Astrocyte (in vitro differentiated cells and primary cell): ENCODE measurements at regions not wholly inside any gene's neighbourhood (a gene's known extent, or its start where the extent isn't known, plus 50 kb on each side); places are given as distances from the start of the nearest gene placed in this dataset.

ENCODE experiments used
- DNase-seq: peaks from one replicate; pipeline ENCODE4 v3.0.0-alpha.2; 2010; ENCODE audit warnings: low read depth
- FAIRE-seq: peaks from 2 replicates; lab custom pipeline; 2011; peaks lifted over from hg19 to GRCh38; lab: Jason Lieb, UNC
- H2AFZ ChIP-seq: 2 replicates; pipeline ENCODE4 v1.6.0; 2012; ENCODE audit warnings: low read depth, low read length, inconsistent platforms
- H3K27ac ChIP-seq: 2 replicates; pipeline ENCODE4 v1.5.1; 2011; ENCODE audit warnings: low read depth, low read length, inconsistent platforms
- H3K27me3 ChIP-seq: 2 replicates; pipeline ENCODE4 v1.6.0; 2011; ENCODE audit warnings: low read length, inconsistent platforms; ENCODE audit not compliant: insufficient read depth
- H3K36me3 ChIP-seq: 2 replicates; pipeline ENCODE4 v1.5.1; 2011; ENCODE audit warnings: low read length, inconsistent platforms; ENCODE audit not compliant: insufficient read depth
- H3K4me1 ChIP-seq: 2 replicates; pipeline ENCODE4 v1.5.1; 2011; ENCODE audit warnings: low read length, inconsistent platforms; ENCODE audit not compliant: insufficient read depth
- H3K4me2 ChIP-seq: 2 replicates; pipeline ENCODE4 v1.6.0; 2012; ENCODE audit warnings: low read length, inconsistent platforms
- H3K4me3 ChIP-seq: 2 replicates; pipeline ENCODE4 v1.5.1; 2011; ENCODE audit warnings: low read depth, mild to moderate bottlenecking, low read length, inconsistent platforms; ENCODE audit not compliant: insufficient read depth
- H3K79me2 ChIP-seq: 2 replicates; pipeline ENCODE4 v1.6.0; 2012; ENCODE audit warnings: mild to moderate bottlenecking, low read length, inconsistent platforms; ENCODE audit not compliant: insufficient read depth
- H3K9ac ChIP-seq: 2 replicates; pipeline ENCODE4 v1.6.0; 2012; ENCODE audit warnings: mild to moderate bottlenecking, low read length, inconsistent platforms
- H3K9me3 ChIP-seq: 2 replicates; pipeline ENCODE4 v1.5.1; 2012; ENCODE audit warnings: low read depth, mild to moderate bottlenecking, low read length, inconsistent platforms; ENCODE audit not compliant: insufficient read depth
- H4K20me1 ChIP-seq: 2 replicates; pipeline ENCODE4 v1.6.0; 2012; ENCODE audit warnings: low read length, inconsistent platforms; ENCODE audit not compliant: insufficient read depth
- H3K27ac Mint-ChIP-seq: one replicate; pipeline ENCODE4 v1.8.0; 2021; ENCODE audit warnings: mild to moderate bottlenecking, mixed read lengths; ENCODE audit not compliant: unreplicated experiment
- H3K27me3 Mint-ChIP-seq: one replicate; pipeline ENCODE4 v1.8.0; 2021; ENCODE audit warnings: low read depth, mixed read lengths; ENCODE audit not compliant: unreplicated experiment
- H3K36me3 Mint-ChIP-seq: one replicate; pipeline ENCODE4 v1.8.0; 2021; ENCODE audit warnings: low read depth, mixed read lengths; ENCODE audit not compliant: unreplicated experiment
- H3K4me1 Mint-ChIP-seq: one replicate; pipeline ENCODE4 v1.8.0; 2021; ENCODE audit warnings: low read depth, mixed read lengths; ENCODE audit not compliant: unreplicated experiment
- H3K4me3 Mint-ChIP-seq: one replicate; pipeline ENCODE4 v1.8.0; 2021; ENCODE audit warnings: mild to moderate bottlenecking, moderate library complexity, mixed read lengths; ENCODE audit not compliant: unreplicated experiment
- H3K9me3 Mint-ChIP-seq: one replicate; pipeline ENCODE4 v1.8.0; 2021; ENCODE audit warnings: mild to moderate bottlenecking, mixed read lengths; ENCODE audit not compliant: unreplicated experiment
- CTCF ChIP-seq: IDR thresholded peaks from 2 replicates; pipeline ENCODE4 v1.5.1; 2011; ENCODE audit warnings: low read depth, mild to moderate bottlenecking, inconsistent platforms, low read length, moderate library complexity; ENCODE audit not compliant: insufficient read depth
- EZH2 ChIP-seq: IDR thresholded peaks from 2 replicates; pipeline ENCODE4 v1.6.1; 2012; ENCODE audit warnings: mild to moderate bottlenecking, low read length, inconsistent platforms; ENCODE audit not compliant: insufficient read depth

GRCh38 chrX:69022430-69022829, 142.8 kb downstream of the PJA1 start:
- peaks cover 2% of the 10 kb centered on the region for H3K36me3 Mint-ChIP-seq
- H3K4me2 ChIP-seq: no peak overlapping the region
- H3K27ac ChIP-seq: no peak overlapping the region
- H3K4me1 ChIP-seq: peaks cover 9% of the 10 kb centered on the region
- TF ChIP-seq CTCF: no peak
- no peak for TF ChIP-seq EZH2
- peaks cover 3% of the 10 kb centered on the region for H3K27me3 Mint-ChIP-seq
- no peak overlapping the region for H3K4me3 Mint-ChIP-seq
- no peaks in the 10 kb centered on the region for H3K9me3 ChIP-seq
- H3K36me3 ChIP-seq: no peaks in the 10 kb centered on the region
- no peaks in the 10 kb centered on the region for H3K27me3 ChIP-seq
- H2AFZ ChIP-seq: no peak overlapping the region
- no peaks in the 10 kb centered on the region for H3K79me2 ChIP-seq
- H3K27ac Mint-ChIP-seq: no peak overlapping the region
- peaks cover 5% of the 10 kb centered on the region for H3K9me3 Mint-ChIP-seq
- no peak for DNase-seq
- FAIRE-seq: no peak
- no peak overlapping the region for H3K9ac ChIP-seq
- H3K4me1 Mint-ChIP-seq: peaks cover 4% of the 10 kb centered on the region
- H3K4me3 ChIP-seq: no peak overlapping the region
- H4K20me1 ChIP-seq: no peaks in the 10 kb centered on the region

GRCh38 chrX:69021141-69021960, 143.9 kb downstream of the PJA1 start:
- FAIRE-seq (no peak), DNase-seq (no peak)
- Mint-ChIP-seq H3K27me3 (peaks cover 3% of the 10 kb centered on the region), H3K4me3 (no peak overlapping the region), H3K4me1 (no peaks in the 10 kb centered on the region), H3K9me3 (peaks cover 5% of the 10 kb centered on the region), H3K36me3 (no peaks in the 10 kb centered on the region), H3K27ac (no peak overlapping the region)
- TF ChIP-seq CTCF (no peak), EZH2 (no peak)
- Histone ChIP-seq H2AFZ (no peak overlapping the region), H3K9me3 (no peaks in the 10 kb centered on the region), H3K27me3 (no peaks in the 10 kb centered on the region), H3K4me3 (no peak overlapping the region), H4K20me1 (no peaks in the 10 kb centered on the region), H3K36me3 (no peaks in the 10 kb centered on the region), H3K4me2 (no peak overlapping the region), H3K27ac (no peak overlapping the region), H3K9ac (no peak overlapping the region), H3K79me2 (no peaks in the 10 kb centered on the region), H3K4me1 (peaks cover 2% of the 10 kb centered on the region)

GRCh38 chrX:69020316-69020715, 144.9 kb downstream of the PJA1 start:
- Histone ChIP-seq H3K9ac (no peak overlapping the region), H3K4me2 (no peak overlapping the region), H3K36me3 (no peaks in the 10 kb centered on the region), H3K4me3 (no peak overlapping the region), H4K20me1 (no peaks in the 10 kb centered on the region), H3K4me1 (peaks cover 2% of the 10 kb centered on the region), H3K27me3 (no peaks in the 10 kb centered on the region), H3K27ac (no peak overlapping the region), H3K79me2 (no peaks in the 10 kb centered on the region), H3K9me3 (no peaks in the 10 kb centered on the region), H2AFZ (no peak overlapping the region)
- Mint-ChIP-seq H3K27ac (no peak overlapping the region), H3K9me3 (no peaks in the 10 kb centered on the region), H3K36me3 (no peaks in the 10 kb centered on the region), H3K4me3 (no peak overlapping the region), H3K27me3 (peaks cover 3% of the 10 kb centered on the region), H3K4me1 (no peaks in the 10 kb centered on the region)
- TF ChIP-seq EZH2: no peak
- no peak for TF ChIP-seq CTCF
- no peak for FAIRE-seq
- DNase-seq: no peak
